CD1c-positive myeloid dendritic cell (primary cell): ENCODE measurements at regions not wholly inside any gene's neighbourhood (a gene's known extent, or its start where the extent isn't known, plus 50 kb on each side); places are given as distances from the start of the nearest gene placed in this dataset.
"Not testable (repeated sequence)": the region's sequence is repeated elsewhere in the genome, so short reads cannot be mapped to it uniquely, and the experiment has no call there.

Source experiments
- DNase-seq: peaks from one replicate; pipeline ENCODE4 v3.0.0-alpha.2; 2016; ENCODE audit errors: extremely low spot score

GRCh38 chr10:70990156-70990555 is 101.8 kb upstream of the PCBD1 start:
- DNase-seq, result not testable (repeated sequence)

- DNase-seq, result no peak
These were observed 102.3 kb upstream of the PCBD1 start for GRCh38 chr10:70990681-70991080.

- DNase-seq, result no peak
These were observed 103.1 kb upstream of the PCBD1 start for GRCh38 chr10:70991140-70992124.

- no peak for DNase-seq
These were observed 104.1 kb upstream of the PCBD1 start for GRCh38 chr10:70992436-70992835.

- no peak for DNase-seq
These were observed 104.7 kb upstream of the PCBD1 start for GRCh38 chr10:70993051-70993450.

GRCh38 chr10:70996549-70996948 is 108.2 kb upstream of the PCBD1 start:
- no peak for DNase-seq

- no peak for DNase-seq
These were observed 108.9 kb upstream of the PCBD1 start for GRCh38 chr10:70997236-70997635.

- no peak for DNase-seq
These were observed 109.7 kb upstream of the PCBD1 start for GRCh38 chr10:70998086-70998485.

GRCh38 chr10:71001470-71001869 is 113.1 kb upstream of the PCBD1 start:
- DNase-seq, result no peak

- DNase-seq, result no peak
These were observed 116.1 kb upstream of the PCBD1 start for GRCh38 chr10:71004176-71005075.

- no peak for DNase-seq
These were observed 117.3 kb upstream of the PCBD1 start for GRCh38 chr10:71005337-71006305.

GRCh38 chr10:71006506-71006905 is 118.1 kb upstream of the PCBD1 start:
- DNase-seq, result no peak

GRCh38 chr10:71007516-71007915 is 119.2 kb upstream of the PCBD1 start:
- DNase-seq, result no peak

GRCh38 chr10:71008150-71008549 is 119.8 kb upstream of the PCBD1 start:
- DNase-seq, result no peak

- DNase-seq, result no peak
These were observed 120.8 kb upstream of the PCBD1 start for GRCh38 chr10:71009126-71009525.

- no peak for DNase-seq
These were observed 122.4 kb upstream of the PCBD1 start for GRCh38 chr10:71010730-71011129.

- no peak for DNase-seq
These were observed 122.8 kb upstream of the PCBD1 start for GRCh38 chr10:71011141-71011540.

GRCh38 chr10:71014021-71014805 is 125.8 kb upstream of the PCBD1 start:
- DNase-seq, result no peak

GRCh38 chr10:71015674-71016073 is 127.3 kb upstream of the PCBD1 start:
- peak; percentile 4 for DNase-seq

- not testable (repeated sequence) for DNase-seq
These were observed 131.7 kb upstream of the PCBD1 start for GRCh38 chr10:71020061-71020460.
